ENCODE measurements at regions not wholly inside any gene's neighbourhood (a gene's known extent, or its start where the extent isn't known, plus 50 kb on each side); places are given as distances from the start of the nearest gene placed in this dataset.
A peak's percentile ranks its signal among the peaks of the same experiment; 100 is the strongest.

- no peaks in the 10 kb centered on the region for H3K9me3 ChIP-seq (ENCODE audit: control extremely low read depth in 1 of 3, control insufficient read depth in 2 of 3, insufficient read depth in 1 of 3, low read length in 2 of 3)
- no peaks in the 10 kb centered on the region for H3K9me3 Mint-ChIP-seq (ENCODE audit: insufficient read depth)
- H3K27ac ChIP-seq (ENCODE audit: low read length in 2 of 2), result peak overlapping the region; percentile 64 to 71
- H3K4me3 ChIP-seq (ENCODE audit: control extremely low read depth in 1 of 5, extremely low read depth in 1 of 5, insufficient read depth in 1 of 5, low read depth in 2 of 5, low read length in 4 of 5), result peak overlapping the region in 1 of 5 experiments; percentile 9
- no peaks in the 10 kb centered on the region for H3K27me3 ChIP-seq (replicated peaks in 1 of 4; ENCODE audit: control extremely low read depth in 1 of 4, control insufficient read depth in 3 of 4, insufficient read depth in 4 of 4, low read length in 3 of 4)
- H2AFZ ChIP-seq (ENCODE audit: insufficient read depth, low read depth, low read length, poor library complexity, severe bottlenecking), result peak overlapping the region; percentile 48
- peak overlapping the region; percentile 71 for H3K4me3 Mint-ChIP-seq
- 84% methylated on average over 16 of the region's 18 CpGs for WGBS (ENCODE audit: insufficient coverage)
- H3K4me1 Mint-ChIP-seq, result peaks cover 57% of the 10 kb centered on the region
- no peak for DNase-seq
- intact Hi-C loops (cut with micrococcal nuclease), result loop anchor here (2.0 kb wide), 2 partner anchors 21 kb away; no protein-coding TSS in a partner anchor
- ATAC-seq (ENCODE audit: low read depth), result peak; percentile 8
- no peaks in the 10 kb centered on the region for H3K27me3 Mint-ChIP-seq
- peak overlapping the region; percentile 6 for H3K9ac ChIP-seq (ENCODE audit: low read length)
- ChIA-PET CTCF (interaction anchor here (0.6 to 1.6 kb wide), 4 partner anchors 20 to 196 kb away, joined by 3 to 7 read pairs (median 4); partner anchors contain the start of gene RRBP1), POLR2A (no interaction called here)
- TF ChIP-seq EZH2 (IDR thresholded peaks at IDR 0.05; ENCODE audit: borderline replicate concordance, insufficient read depth, low read depth, low read length, poor library complexity, severe bottlenecking) (no peak), CTCF (IDR thresholded peaks at IDR 0.05) (no peak)
- H4K20me1 ChIP-seq (ENCODE audit: control insufficient read depth, insufficient read depth, low read length, poor library complexity, severe bottlenecking), result no peaks in the 10 kb centered on the region
- H3K27ac Mint-ChIP-seq, result peak overlapping the region; percentile 82
- no peaks in the 10 kb centered on the region for H3K36me3 ChIP-seq (replicated peaks in 1 of 2; ENCODE audit: control extremely low read depth in 1 of 2, control insufficient read depth in 1 of 2, extremely low read depth in 1 of 2, insufficient read depth in 2 of 2, low read length in 1 of 2)
- H3K4me1 ChIP-seq (ENCODE audit: control insufficient read depth in 2 of 2, insufficient read depth in 2 of 2, low read length in 2 of 2), result peaks cover 59 to 66% of the 10 kb centered on the region in 2 donors
- H3K4me2 ChIP-seq (replicated peaks; ENCODE audit: low read depth, low read length, poor library complexity, severe bottlenecking), result peak overlapping the region; percentile 65
- no peaks in the 10 kb centered on the region for H3K79me2 ChIP-seq (ENCODE audit: control insufficient read depth, insufficient read depth, low read length)
These were observed 90.3 kb downstream of the SNX5 start for GRCh38 chr20:17878069-17878911.

GRCh38 chr20:17875981-17876385 is 92.6 kb downstream of the SNX5 start:
- TF ChIP-seq EZH2 (IDR thresholded peaks at IDR 0.05; ENCODE audit: borderline replicate concordance, insufficient read depth, low read depth, low read length, poor library complexity, severe bottlenecking) (no peak), CTCF (IDR thresholded peaks at IDR 0.05) (no peak)

More at GRCh38 chr20:17875981-17876385, 92.6 kb downstream of the SNX5 start:
- no peaks in the 10 kb centered on the region for H4K20me1 ChIP-seq (ENCODE audit: control insufficient read depth, insufficient read depth, low read length, poor library complexity, severe bottlenecking)
- no peak overlapping the region for H3K9ac ChIP-seq (ENCODE audit: low read length)
- no peak overlapping the region for H3K27ac ChIP-seq (ENCODE audit: low read length in 2 of 2)
- peaks cover 63 to 70% of the 10 kb centered on the region in 2 donors for H3K4me1 ChIP-seq (ENCODE audit: control insufficient read depth in 2 of 2, insufficient read depth in 2 of 2, low read length in 2 of 2)
- no peaks in the 10 kb centered on the region for H3K9me3 ChIP-seq (ENCODE audit: control extremely low read depth in 1 of 3, control insufficient read depth in 2 of 3, insufficient read depth in 1 of 3, low read length in 2 of 3)
- DNase-seq, result no peak
- H3K4me3 Mint-ChIP-seq, result no peak overlapping the region
- H2AFZ ChIP-seq (ENCODE audit: insufficient read depth, low read depth, low read length, poor library complexity, severe bottlenecking), result peak overlapping the region; percentile 10
- WGBS (ENCODE audit: insufficient coverage), result 64% methylated on average over 6 of the region's 10 CpGs
- no peaks in the 10 kb centered on the region for H3K27me3 ChIP-seq (replicated peaks in 1 of 4; ENCODE audit: control extremely low read depth in 1 of 4, control insufficient read depth in 3 of 4, insufficient read depth in 4 of 4, low read length in 3 of 4)
- H3K36me3 ChIP-seq (replicated peaks in 1 of 2; ENCODE audit: control extremely low read depth in 1 of 2, control insufficient read depth in 1 of 2, extremely low read depth in 1 of 2, insufficient read depth in 2 of 2, low read length in 1 of 2), result no peaks in the 10 kb centered on the region
- intact Hi-C loops (cut with micrococcal nuclease), result no loop called here
- peaks cover 58% of the 10 kb centered on the region for H3K4me1 Mint-ChIP-seq
- H3K27me3 Mint-ChIP-seq, result peaks cover 8% of the 10 kb centered on the region
- ATAC-seq (ENCODE audit: low read depth), result no peak
- ChIA-PET CTCF (no interaction called here), POLR2A (interaction anchor here (0.6 kb wide), 1 partner anchor 87 kb away, joined by 3 read pairs; no protein-coding TSS in a partner anchor)
- no peak overlapping the region for H3K4me3 ChIP-seq (ENCODE audit: control extremely low read depth in 1 of 5, extremely low read depth in 1 of 5, insufficient read depth in 1 of 5, low read depth in 2 of 5, low read length in 4 of 5)
- H3K27ac Mint-ChIP-seq, result peak overlapping the region; percentile 64
- no peaks in the 10 kb centered on the region for H3K79me2 ChIP-seq (ENCODE audit: control insufficient read depth, insufficient read depth, low read length)
- no peak overlapping the region for H3K4me2 ChIP-seq (replicated peaks; ENCODE audit: low read depth, low read length, poor library complexity, severe bottlenecking)
- H3K9me3 Mint-ChIP-seq (ENCODE audit: insufficient read depth), result no peaks in the 10 kb centered on the region
